ENCODE measurements at regions not wholly inside any gene's neighbourhood (a gene's known extent, or its start where the extent isn't known, plus 50 kb on each side); places are given as distances from the start of the nearest gene placed in this dataset.

DNA sequence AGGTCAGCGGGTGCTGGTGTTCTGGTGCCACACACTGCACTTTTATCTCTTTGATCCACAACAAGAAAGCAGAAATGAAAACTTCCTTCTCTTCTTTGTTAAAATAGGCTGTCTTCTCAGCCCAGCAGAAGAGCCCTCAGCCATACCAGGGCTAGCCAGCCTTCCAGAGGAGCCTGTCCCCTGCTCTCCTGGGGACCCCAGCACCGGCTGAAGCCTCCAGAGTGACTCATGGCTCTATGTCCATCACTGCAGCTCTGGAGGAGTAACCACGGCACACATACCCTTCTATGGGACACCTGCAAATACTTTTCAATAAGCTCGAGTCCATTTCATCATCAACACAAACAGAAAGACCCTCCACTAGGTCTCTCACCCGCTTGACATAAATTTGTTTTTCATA is 135.6 kb upstream of the CST7 start:
- no peak for TF ChIP-seq CTCF (IDR thresholded peaks at IDR 0.05; ENCODE audit: low read depth, low read length)
- no peak for DNase-seq (ENCODE audit: extremely low read depth, low read depth)

GRCh38 chr20:24813936-24814335 is 135.1 kb upstream of the CST7 start:
- TF ChIP-seq CTCF (IDR thresholded peaks at IDR 0.05; ENCODE audit: low read depth, low read length) = no peak
- no peak for DNase-seq (ENCODE audit: extremely low read depth, low read depth)

- no peak for DNase-seq (ENCODE audit: extremely low read depth, low read depth)
- no peak for TF ChIP-seq CTCF (IDR thresholded peaks at IDR 0.05; ENCODE audit: low read depth, low read length)
These were observed 134.4 kb upstream of the CST7 start for GRCh38 chr20:24814556-24815195.

DNA sequence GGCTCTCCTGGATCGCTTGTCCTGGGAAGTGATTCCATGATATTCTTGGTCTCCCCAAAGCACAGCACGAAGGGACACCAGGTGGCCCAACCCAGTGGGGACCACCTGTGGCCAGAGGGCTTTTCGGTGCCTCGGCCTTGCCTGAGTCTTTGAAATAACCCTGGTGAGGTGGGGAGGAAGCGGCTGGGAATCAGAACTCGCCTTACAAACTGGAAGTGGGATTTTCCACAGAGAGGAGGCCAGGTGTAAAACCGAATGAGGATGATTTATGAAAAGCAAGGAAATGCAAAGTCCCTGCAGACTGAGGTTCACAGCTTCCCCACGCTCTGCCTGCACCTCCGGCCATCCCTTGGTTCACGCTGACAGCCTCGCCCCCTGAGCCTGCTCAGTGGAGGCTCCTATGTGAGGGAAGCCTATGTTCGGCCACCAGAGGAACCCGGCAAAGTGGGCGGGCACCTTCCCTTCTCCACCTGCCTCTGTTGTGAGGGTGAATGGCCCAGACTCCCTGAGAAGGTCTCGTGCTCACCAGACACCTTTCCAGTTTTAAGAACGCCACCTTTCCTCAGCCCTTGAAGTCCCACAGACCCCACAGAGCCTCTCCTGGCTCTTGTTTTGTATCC is 133.8 kb upstream of the CST7 start:
- TF ChIP-seq CTCF (IDR thresholded peaks at IDR 0.05; ENCODE audit: low read depth, low read length) = no peak
- no peak for DNase-seq (ENCODE audit: extremely low read depth, low read depth)

DNA sequence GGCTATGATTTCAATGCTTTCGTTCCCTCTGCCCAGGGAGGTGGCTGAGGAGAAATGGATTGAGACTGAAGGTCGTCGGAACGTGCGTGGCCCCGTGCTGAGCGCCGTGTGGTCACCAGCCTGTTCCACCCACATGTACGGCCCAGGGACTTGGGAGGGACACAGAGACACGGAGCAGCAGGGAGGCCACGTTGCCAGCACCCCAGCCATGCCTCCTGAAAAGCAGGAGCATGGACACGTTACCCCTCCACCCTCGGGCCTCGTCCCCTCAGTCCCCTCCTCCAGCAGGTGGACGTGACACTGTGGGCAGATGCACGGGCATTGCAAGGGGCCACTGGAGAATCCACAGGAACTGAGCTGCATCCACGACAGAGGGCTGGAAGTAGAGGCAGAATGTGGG is 133.1 kb upstream of the CST7 start:
- no peak for TF ChIP-seq CTCF (IDR thresholded peaks at IDR 0.05; ENCODE audit: low read depth, low read length)
- no peak for DNase-seq (ENCODE audit: extremely low read depth, low read depth)

GRCh38 chr20:24816431-24816830 is 132.6 kb upstream of the CST7 start:
- DNase-seq (ENCODE audit: extremely low read depth, low read depth) = no peak
- TF ChIP-seq CTCF (IDR thresholded peaks at IDR 0.05; ENCODE audit: low read depth, low read length) = no peak

- no peak for TF ChIP-seq CTCF (IDR thresholded peaks at IDR 0.05; ENCODE audit: low read depth, low read length)
- no peak for DNase-seq (ENCODE audit: extremely low read depth, low read depth)
These were observed 132.2 kb upstream of the CST7 start for GRCh38 chr20:24816907-24817306.

Data from AG09319 (cell line).